CD4-positive, alpha-beta memory T cell (primary cell): ENCODE measurements at regions not wholly inside any gene's neighbourhood (a gene's known extent, or its start where the extent isn't known, plus 50 kb on each side); places are given as distances from the start of the nearest gene placed in this dataset.
A peak's percentile ranks its signal among the peaks of the same experiment; 100 is the strongest.
"Not testable (repeated sequence)": the region's sequence is repeated elsewhere in the genome, so short reads cannot be mapped to it uniquely, and the experiment has no call there.

Experiments used
- CTCF ChIA-PET: fragments of 350-600 bp; sonication (Branson Sonifier 250); formaldehyde crosslinking; loops from one replicate; lab custom pipeline; 2021; ENCODE audit warnings: inconsistent platforms; ENCODE audit not compliant: partially characterized antibody; lab: Charles Lee
- POLR2A ChIA-PET: fragments of 350-600 bp; sonication (Branson Sonifier 250); formaldehyde crosslinking; loops from one replicate; lab custom pipeline; 2021; ENCODE audit not compliant: partially characterized antibody; lab: Charles Lee
- DNase-seq, 5 donors: peaks; one replicate each; pipeline versions ENCODE4 v3.0.0 to v3.0.0-alpha.2; 2020 to 2022; ENCODE audit warnings: mixed read lengths in 1 of 5
- H3K27ac ChIP-seq: one replicate; pipeline ENCODE4 v1.7.0; 2013; ENCODE audit warnings: low read depth, low read length
- H3K27me3 ChIP-seq: 2 replicates; pipeline ENCODE4 v1.7.0; 2013; ENCODE audit warnings: mild to moderate bottlenecking, low read length, moderate library complexity; ENCODE audit not compliant: insufficient read depth
- H3K36me3 ChIP-seq: 2 replicates; pipeline ENCODE4 v1.7.0; 2013; ENCODE audit warnings: mild to moderate bottlenecking, low read length, moderate library complexity; ENCODE audit not compliant: insufficient read depth
- H3K4me1 ChIP-seq: 2 replicates; pipeline ENCODE4 v1.7.0; 2013; ENCODE audit warnings: mild to moderate bottlenecking, low read length, moderate library complexity; ENCODE audit not compliant: insufficient read depth
- H3K4me3 ChIP-seq, 2 donors: one replicate each; pipeline ENCODE4 v1.7.0; 2013; ENCODE audit warnings: low read length in 2 of 2, mild to moderate bottlenecking in 1 of 2
- H3K9me3 ChIP-seq, 2 donors: one replicate each; pipeline ENCODE4 v1.7.0; 2013; ENCODE audit warnings: low read length in 2 of 2, control low read depth in 1 of 2; ENCODE audit not compliant: control insufficient read depth in 1 of 2
- H3K27ac Mint-ChIP-seq, 7 donors: one replicate each; pipeline ENCODE4 v1.8.0; 2020 to 2021; ENCODE audit warnings: mixed read lengths in 7 of 7, mild to moderate bottlenecking in 6 of 7, inconsistent platforms in 3 of 7, moderate library complexity in 3 of 7
- H3K27me3 Mint-ChIP-seq, 2 donors: one replicate each; pipeline ENCODE4 v1.8.0; 2020 to 2021; ENCODE audit warnings: mixed read lengths in 2 of 2
- H3K36me3 Mint-ChIP-seq, 2 donors: one replicate each; pipeline ENCODE4 v1.8.0; 2020 to 2021; ENCODE audit warnings: mixed read lengths in 2 of 2, inconsistent platforms in 1 of 2, mild to moderate bottlenecking in 1 of 2
- H3K4me1 Mint-ChIP-seq, 4 donors: one replicate each; pipeline ENCODE4 v1.8.0; 2020 to 2021; ENCODE audit warnings: mixed read lengths in 4 of 4, mild to moderate bottlenecking in 1 of 4
- H3K4me3 Mint-ChIP-seq, 8 donors: one replicate each; pipeline ENCODE4 v1.8.0; 2020 to 2021; ENCODE audit warnings: mixed read lengths in 8 of 8, mild to moderate bottlenecking in 7 of 8, moderate library complexity in 6 of 8, inconsistent platforms in 3 of 8
- H3K9me3 Mint-ChIP-seq, 8 donors: one replicate each; pipeline ENCODE4 v1.8.0; 2020 to 2021; ENCODE audit warnings: mixed read lengths in 8 of 8, mild to moderate bottlenecking in 5 of 8, inconsistent platforms in 3 of 8, moderate library complexity in 1 of 8
- intact Hi-C: fragments of 100-400 bp; cut with micrococcal nuclease; formaldehyde crosslinking; loops from one replicate; pipeline ENCODE4 v1.15.1; 2023

DNA sequence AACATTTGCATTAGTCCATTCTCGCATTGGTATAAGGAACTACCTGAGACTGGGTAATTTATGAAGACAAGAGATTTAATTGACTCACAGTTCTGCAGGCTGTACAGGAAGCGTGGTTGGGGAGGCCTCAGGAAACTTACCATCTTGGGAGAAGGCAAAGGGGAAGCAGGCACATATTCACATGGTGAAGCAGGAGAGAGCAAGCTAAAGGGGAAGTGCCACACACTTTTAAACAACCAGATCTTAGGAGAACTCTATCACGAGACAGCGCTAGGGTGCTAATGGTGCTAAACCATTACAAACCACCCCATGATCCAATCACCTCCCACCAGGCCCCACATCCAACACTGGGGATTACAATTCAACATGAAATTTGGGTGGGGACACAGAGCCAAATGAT, 201.7 kb upstream of the MGAT5 start:
- H3K36me3 Mint-ChIP-seq = no peaks in the 10 kb centered on the region
- H3K4me3 Mint-ChIP-seq = no peak overlapping the region
- H3K4me1 Mint-ChIP-seq = peaks cover 0 to 2% (median 0%) of the 10 kb centered on the region in 4 donors
- Histone ChIP-seq H3K4me3 (no peak overlapping the region), H3K36me3 (no peaks in the 10 kb centered on the region), H3K27me3 (no peaks in the 10 kb centered on the region), H3K27ac (no peak overlapping the region), H3K4me1 (no peaks in the 10 kb centered on the region), H3K9me3 (no peaks in the 10 kb centered on the region)
- POLR2A ChIA-PET = no interaction called here
- CTCF ChIA-PET = no interaction called here
- DNase-seq = no peak
- intact Hi-C loops = no loop called here
- H3K27ac Mint-ChIP-seq = peak overlapping the region in 1 of 7 donors; percentile 19
- peaks cover 0 to 8% (median under 1%) of the 10 kb centered on the region in 8 donors for H3K9me3 Mint-ChIP-seq
- peaks cover 0 to 10% of the 10 kb centered on the region in 2 donors for H3K27me3 Mint-ChIP-seq

DNA sequence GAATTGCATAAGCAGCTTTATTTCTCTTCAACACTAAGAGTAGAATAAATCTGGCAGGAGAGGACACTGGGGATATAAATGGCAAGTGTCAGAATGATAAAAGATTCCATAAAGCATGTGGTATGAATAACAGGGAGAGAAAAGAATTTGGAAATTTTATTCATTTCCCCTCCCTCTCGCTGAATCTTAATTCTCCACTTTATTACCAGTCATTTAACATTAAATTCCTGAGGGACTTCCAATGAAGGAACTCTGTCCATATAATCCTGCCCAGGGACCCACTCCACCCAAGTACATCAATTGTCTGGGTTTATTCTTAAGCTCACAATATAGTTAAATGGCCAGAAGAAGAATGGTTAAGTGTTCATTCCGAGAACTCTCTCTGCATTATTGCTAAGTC, 197.7 kb upstream of the MGAT5 start:
- POLR2A ChIA-PET = no interaction called here
- no peak overlapping the region for H3K27ac Mint-ChIP-seq

DNA sequence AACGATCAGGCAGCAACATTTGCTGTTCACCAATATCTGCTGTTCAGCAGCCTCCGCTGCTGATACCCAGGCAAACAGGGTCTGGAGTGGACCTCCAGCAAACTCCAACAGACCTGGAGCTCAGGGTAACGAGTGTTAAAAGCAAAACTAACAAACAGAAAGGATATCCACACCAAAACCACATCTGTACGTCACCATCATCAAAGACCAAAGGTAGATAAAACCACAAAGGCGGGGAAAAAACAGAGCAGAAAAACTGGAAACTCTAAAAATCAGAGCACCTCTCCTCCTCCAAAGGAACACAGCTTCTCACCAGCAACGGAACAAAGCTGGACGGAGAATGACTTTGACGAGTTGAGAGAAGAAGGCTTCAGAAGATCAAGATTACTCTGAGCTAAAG, 192.8 kb upstream of the MGAT5 start:
- CTCF ChIA-PET, H3K36me3 ChIP-seq, H3K4me3 ChIP-seq, intact Hi-C loops, H3K9me3 ChIP-seq, POLR2A ChIA-PET, H3K27me3 ChIP-seq, H3K36me3 Mint-ChIP-seq, H3K27ac ChIP-seq: not testable (repeated sequence)
- peaks cover 10% of the 10 kb centered on the region for H3K4me1 ChIP-seq
- Mint-ChIP-seq H3K27ac (peak overlapping the region in 6 of 7 donors; percentile 24 to 87 (median 61)), H3K27me3 (peaks cover 6 to 16% of the 10 kb centered on the region in 2 donors), H3K9me3 (peaks cover 0 to 26% (median 16%) of the 10 kb centered on the region in 8 donors), H3K4me1 (peaks cover 13 to 18% (median 14%) of the 10 kb centered on the region in 4 donors), H3K4me3 (peak overlapping the region in 7 of 8 donors; percentile 57 to 90 (median 80))
- peak; percentile 54 to 73 (median 61) for DNase-seq

More for the DNA sequence above, 197.7 kb upstream of the MGAT5 start:
- intact Hi-C loops = no loop called here
- Histone ChIP-seq H3K9me3 (no peaks in the 10 kb centered on the region), H3K4me3 (no peak overlapping the region), H3K36me3 (no peaks in the 10 kb centered on the region), H3K4me1 (peaks cover 6% of the 10 kb centered on the region), H3K27me3 (no peaks in the 10 kb centered on the region), H3K27ac (no peak overlapping the region)
- peaks cover 2 to 3% of the 10 kb centered on the region in 2 donors for H3K27me3 Mint-ChIP-seq
- H3K9me3 Mint-ChIP-seq = peaks cover 0 to 4% (median 0%) of the 10 kb centered on the region in 8 donors
- peaks cover 7 to 11% (median 8%) of the 10 kb centered on the region in 4 donors for H3K4me1 Mint-ChIP-seq
- no peak overlapping the region for H3K4me3 Mint-ChIP-seq
- H3K36me3 Mint-ChIP-seq = no peaks in the 10 kb centered on the region
- DNase-seq = no peak
- CTCF ChIA-PET = no interaction called here

DNA sequence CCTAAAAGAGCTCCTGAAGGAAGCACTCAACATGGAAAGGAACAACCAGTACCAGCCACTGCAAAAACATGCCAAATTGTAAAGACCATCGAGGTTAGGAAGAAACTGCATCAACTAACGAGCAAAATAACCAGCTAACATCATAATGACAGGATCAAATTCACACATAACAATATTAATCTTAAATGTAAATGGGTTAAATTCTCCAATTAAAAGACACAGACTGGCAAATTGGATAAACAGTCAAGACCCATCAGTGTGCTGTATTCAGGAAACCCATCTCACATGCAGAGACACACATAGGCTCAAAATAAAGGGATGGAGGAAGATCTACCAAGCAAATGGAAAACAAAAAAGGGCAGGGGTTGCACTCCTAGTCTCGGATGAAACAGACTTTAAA, 191.6 kb upstream of the MGAT5 start:
- H3K36me3 ChIP-seq, H3K9me3 ChIP-seq, CTCF ChIA-PET, H3K4me3 Mint-ChIP-seq, POLR2A ChIA-PET, DNase-seq, H3K4me3 ChIP-seq, H3K27ac ChIP-seq, intact Hi-C loops, H3K36me3 Mint-ChIP-seq, H3K27ac Mint-ChIP-seq, H3K27me3 ChIP-seq: not testable (repeated sequence)
- Mint-ChIP-seq H3K4me1 (peaks cover 11 to 18% (median 14%) of the 10 kb centered on the region in 4 donors), H3K9me3 (peaks cover 0 to 26% (median 16%) of the 10 kb centered on the region in 8 donors), H3K27me3 (peaks cover 6 to 16% of the 10 kb centered on the region in 2 donors)
- H3K4me1 ChIP-seq = peaks cover 10% of the 10 kb centered on the region

DNA sequence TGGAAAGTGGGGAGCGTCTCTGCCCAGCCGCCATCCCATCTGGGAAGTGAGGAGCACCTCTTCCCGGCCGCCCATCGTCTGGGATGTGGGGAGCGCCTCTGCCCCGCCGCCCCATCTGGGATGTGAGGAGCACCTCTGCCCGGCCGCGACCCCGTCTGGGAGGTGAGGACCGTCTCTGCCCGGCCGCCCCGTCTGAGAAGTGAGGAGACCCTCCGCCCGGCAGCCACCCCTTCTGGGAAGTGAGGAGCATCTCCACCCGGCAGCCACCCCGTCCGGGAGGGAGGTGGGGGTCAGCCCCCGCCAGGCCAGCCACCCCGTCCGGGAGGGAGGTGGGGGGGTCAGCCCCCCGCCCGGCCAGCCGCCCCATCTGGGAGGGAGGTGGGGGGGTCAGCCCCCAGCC, 190.0 kb upstream of the MGAT5 start:
- intact Hi-C loops, H3K4me3 ChIP-seq, CTCF ChIA-PET, H3K4me3 Mint-ChIP-seq, H3K27ac Mint-ChIP-seq, H3K27ac ChIP-seq, DNase-seq, H3K9me3 ChIP-seq, H3K36me3 Mint-ChIP-seq, H3K36me3 ChIP-seq, H3K27me3 ChIP-seq, POLR2A ChIA-PET: not testable (repeated sequence)
- Mint-ChIP-seq H3K27me3 (peaks cover 7 to 16% of the 10 kb centered on the region in 2 donors), H3K4me1 (peaks cover 11 to 18% (median 14%) of the 10 kb centered on the region in 4 donors), H3K9me3 (peaks cover 0 to 26% (median 16%) of the 10 kb centered on the region in 8 donors)
- H3K4me1 ChIP-seq = peaks cover 10% of the 10 kb centered on the region

DNA sequence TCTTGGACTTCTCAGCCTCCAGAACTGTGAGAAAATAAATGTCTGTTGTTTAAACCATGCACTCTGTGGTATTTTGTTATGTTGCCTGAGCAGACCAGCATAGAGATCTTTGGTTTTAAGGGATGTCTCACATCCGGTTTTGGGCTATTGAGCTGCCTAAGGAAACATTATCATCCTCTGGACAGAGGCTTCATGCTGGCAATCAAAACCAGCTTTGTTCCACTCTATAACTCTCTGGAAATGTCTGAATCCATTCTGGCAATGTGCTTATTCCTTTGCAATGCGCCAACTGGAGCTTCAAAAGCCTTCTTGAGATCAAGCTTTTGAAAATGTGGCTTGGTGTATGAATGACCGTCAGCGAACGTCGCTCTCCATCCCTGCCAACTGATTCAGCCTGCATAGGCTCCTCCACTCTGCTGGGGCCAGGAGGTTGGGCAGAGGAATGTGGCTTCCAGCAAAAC, 183.6 kb upstream of the MGAT5 start:
- H3K27ac Mint-ChIP-seq = no peak overlapping the region
- no peak overlapping the region for H3K4me3 Mint-ChIP-seq
- intact Hi-C loops = no loop called here
- no peaks in the 10 kb centered on the region for H3K36me3 ChIP-seq
- POLR2A ChIA-PET = no interaction called here
- H3K9me3 Mint-ChIP-seq = peaks cover 0 to 7% (median under 1%) of the 10 kb centered on the region in 8 donors
- no peaks in the 10 kb centered on the region for H3K4me1 ChIP-seq
- no peaks in the 10 kb centered on the region for H3K9me3 ChIP-seq
- H3K4me3 ChIP-seq = no peak overlapping the region
- no peak overlapping the region for H3K27ac ChIP-seq
- peaks cover 1 to 3% of the 10 kb centered on the region in 2 donors for H3K27me3 Mint-ChIP-seq
- no peaks in the 10 kb centered on the region for H3K36me3 Mint-ChIP-seq
- no peaks in the 10 kb centered on the region for H3K4me1 Mint-ChIP-seq
- H3K27me3 ChIP-seq = no peaks in the 10 kb centered on the region
- no peak for DNase-seq
- CTCF ChIA-PET = no interaction called here

DNA sequence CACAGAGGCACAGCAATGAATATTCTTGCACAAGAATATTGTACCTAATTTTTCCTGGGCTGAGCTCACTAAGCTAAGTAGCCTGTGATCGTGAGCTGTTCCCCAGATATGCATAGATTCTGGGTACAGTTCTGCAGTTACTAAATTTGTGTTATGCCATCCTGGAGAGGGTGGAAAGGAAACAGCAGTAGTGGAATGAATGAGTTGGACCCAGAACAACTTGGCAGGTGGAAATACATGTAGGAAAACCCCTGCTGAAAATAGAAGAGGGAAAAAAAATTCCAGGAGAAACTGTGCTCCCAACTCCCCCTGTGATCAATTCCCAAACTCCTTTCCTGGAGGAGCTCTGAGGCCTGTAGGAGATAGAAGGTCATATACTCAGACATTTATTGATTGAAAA, 181.5 kb upstream of the MGAT5 start:
- peak overlapping the region in 1 of 7 donors; percentile 29 for H3K27ac Mint-ChIP-seq
- H3K9me3 ChIP-seq = no peaks in the 10 kb centered on the region
- CTCF ChIA-PET = no interaction called here

More for the DNA sequence above, 181.5 kb upstream of the MGAT5 start:
- DNase-seq = no peak
- intact Hi-C loops = no loop called here
- Mint-ChIP-seq H3K4me3 (no peak overlapping the region), H3K4me1 (no peaks in the 10 kb centered on the region), H3K36me3 (no peaks in the 10 kb centered on the region), H3K27me3 (peaks cover 3 to 5% of the 10 kb centered on the region in 2 donors), H3K9me3 (peaks cover 0 to 7% (median under 1%) of the 10 kb centered on the region in 8 donors)
- H3K4me3 ChIP-seq = no peak overlapping the region
- H3K27ac ChIP-seq = no peak overlapping the region
- H3K27me3 ChIP-seq = no peaks in the 10 kb centered on the region
- POLR2A ChIA-PET = no interaction called here
- no peaks in the 10 kb centered on the region for H3K4me1 ChIP-seq
- H3K36me3 ChIP-seq = no peaks in the 10 kb centered on the region
